IPS-15b (cell line): ENCODE measurements at regions not wholly inside any gene's neighbourhood (a gene's known extent, or its start where the extent isn't known, plus 50 kb on each side); places are given as distances from the start of the nearest gene placed in this dataset.

ENCODE experiments used
- H3K27me3 ChIP-seq: one replicate; pipeline ENCODE4 v1.6.1; 2013; ENCODE audit warnings: low read length; ENCODE audit not compliant: control insufficient read depth, insufficient read depth
- H3K36me3 ChIP-seq: one replicate; pipeline ENCODE4 v1.6.1; 2013; ENCODE audit warnings: low read length; ENCODE audit not compliant: control insufficient read depth, insufficient read depth
- H3K4me1 ChIP-seq: one replicate; pipeline ENCODE4 v1.6.1; 2013; ENCODE audit warnings: mild to moderate bottlenecking, low read length; ENCODE audit not compliant: control insufficient read depth, insufficient read depth
- H3K4me3 ChIP-seq: one replicate; pipeline ENCODE4 v1.5.1; 2013; ENCODE audit warnings: low read depth, low read length
- H3K9ac ChIP-seq: one replicate; pipeline ENCODE4 v1.6.1; 2013; ENCODE audit warnings: low read depth, mild to moderate bottlenecking, low read length
- H3K9me3 ChIP-seq: one replicate; pipeline ENCODE4 v1.6.1; 2013; ENCODE audit warnings: mild to moderate bottlenecking, low read length; ENCODE audit not compliant: control insufficient read depth, insufficient read depth

- no peaks in the 10 kb centered on the region for H3K9me3 ChIP-seq
- H3K9ac ChIP-seq: no peak overlapping the region
- no peaks in the 10 kb centered on the region for H3K4me1 ChIP-seq
- no peaks in the 10 kb centered on the region for H3K36me3 ChIP-seq
- no peaks in the 10 kb centered on the region for H3K27me3 ChIP-seq
- H3K4me3 ChIP-seq: no peak overlapping the region
Observed at GRCh38 chr3:104785947-104786346, 580.8 kb upstream of the ALCAM start.

- Histone ChIP-seq H3K9ac (no peak overlapping the region), H3K27me3 (no peaks in the 10 kb centered on the region), H3K36me3 (no peaks in the 10 kb centered on the region), H3K9me3 (no peaks in the 10 kb centered on the region), H3K4me3 (no peak overlapping the region), H3K4me1 (no peaks in the 10 kb centered on the region)
Observed at GRCh38 chr3:104787306-104787705, 579.4 kb upstream of the ALCAM start.

GRCh38 chr3:104788807-104789206 lies 577.9 kb upstream of the ALCAM start:
- no peaks in the 10 kb centered on the region for H3K4me1 ChIP-seq
- no peak overlapping the region for H3K9ac ChIP-seq
- H3K4me3 ChIP-seq: no peak overlapping the region
- H3K27me3 ChIP-seq: no peaks in the 10 kb centered on the region
- no peaks in the 10 kb centered on the region for H3K9me3 ChIP-seq
- no peaks in the 10 kb centered on the region for H3K36me3 ChIP-seq

DNA sequence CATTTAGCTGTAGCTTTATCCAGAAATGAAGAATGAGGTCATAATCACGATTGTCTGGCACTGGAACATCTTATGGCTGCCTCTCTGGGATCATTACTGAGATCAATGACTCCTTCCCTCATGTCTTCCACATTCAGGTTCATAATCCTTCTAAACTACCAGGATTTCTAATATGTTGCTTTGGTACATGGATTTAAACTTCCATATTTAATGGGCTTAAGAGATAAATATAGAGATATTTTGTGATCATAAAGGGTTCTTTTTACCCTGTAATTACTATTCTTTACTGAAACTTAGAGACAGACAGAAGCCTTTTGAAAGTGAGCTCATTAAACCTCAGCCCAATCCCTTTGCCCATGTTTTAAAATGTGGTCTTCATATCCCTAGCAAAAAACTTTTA lies 575.4 kb upstream of the ALCAM start:
- no peaks in the 10 kb centered on the region for H3K9me3 ChIP-seq
- H3K4me1 ChIP-seq: no peaks in the 10 kb centered on the region
- no peaks in the 10 kb centered on the region for H3K27me3 ChIP-seq
- H3K4me3 ChIP-seq: no peak overlapping the region
- H3K9ac ChIP-seq: no peak overlapping the region
- H3K36me3 ChIP-seq: no peaks in the 10 kb centered on the region

DNA sequence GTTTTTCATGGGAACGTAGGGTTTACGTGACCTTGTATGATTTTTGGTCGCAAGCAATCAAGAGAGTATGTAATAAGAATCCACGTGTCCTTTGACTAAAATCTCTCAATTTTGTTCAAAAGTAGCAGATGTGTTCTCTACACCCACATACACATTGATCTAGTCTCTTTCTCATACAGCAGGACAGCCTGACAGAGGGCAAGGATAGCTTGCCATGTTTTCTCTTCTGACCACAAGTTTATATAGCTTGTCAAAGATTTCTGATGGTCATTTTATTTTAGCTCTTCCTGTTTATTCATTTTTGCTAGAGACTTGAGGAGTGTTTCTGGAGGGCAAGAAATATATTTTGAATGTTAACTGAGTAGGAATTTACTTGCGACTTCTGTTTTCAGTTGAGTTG lies 570.2 kb upstream of the ALCAM start:
- H3K9me3 ChIP-seq: no peaks in the 10 kb centered on the region
- H3K4me1 ChIP-seq: no peaks in the 10 kb centered on the region

DNA sequence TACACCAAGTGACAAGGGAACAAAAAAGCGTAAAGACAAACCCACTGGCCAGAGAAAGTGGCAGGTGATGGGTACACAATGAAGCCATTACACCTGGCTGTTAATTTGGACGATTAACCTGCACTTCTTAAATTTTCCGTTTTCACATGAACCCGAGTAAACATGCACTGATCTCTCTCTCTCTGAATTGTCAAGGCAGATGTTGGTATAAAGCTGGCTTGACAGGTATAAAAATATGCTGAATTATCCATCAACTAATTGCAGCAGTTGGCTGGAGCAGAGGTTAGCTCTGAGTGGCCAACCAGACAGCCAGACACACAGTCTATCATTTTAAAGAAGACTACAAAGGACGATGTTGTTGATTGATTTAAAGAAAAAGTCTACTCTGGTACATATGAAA lies 561.7 kb upstream of the ALCAM start:
- no peaks in the 10 kb centered on the region for H3K4me1 ChIP-seq
- H3K4me3 ChIP-seq: no peak overlapping the region
- H3K27me3 ChIP-seq: no peaks in the 10 kb centered on the region
- no peak overlapping the region for H3K9ac ChIP-seq
- no peaks in the 10 kb centered on the region for H3K36me3 ChIP-seq
- H3K9me3 ChIP-seq: no peaks in the 10 kb centered on the region

More for the DNA sequence above, 570.2 kb upstream of the ALCAM start:
- H3K36me3 ChIP-seq: no peaks in the 10 kb centered on the region
- H3K4me3 ChIP-seq: no peak overlapping the region
- no peaks in the 10 kb centered on the region for H3K27me3 ChIP-seq
- H3K9ac ChIP-seq: no peak overlapping the region

GRCh38 chr3:104805508-104805907 lies 561.2 kb upstream of the ALCAM start:
- Histone ChIP-seq H3K4me1 (no peaks in the 10 kb centered on the region), H3K9ac (no peak overlapping the region), H3K36me3 (no peaks in the 10 kb centered on the region), H3K4me3 (no peak overlapping the region), H3K27me3 (no peaks in the 10 kb centered on the region), H3K9me3 (no peaks in the 10 kb centered on the region)

DNA sequence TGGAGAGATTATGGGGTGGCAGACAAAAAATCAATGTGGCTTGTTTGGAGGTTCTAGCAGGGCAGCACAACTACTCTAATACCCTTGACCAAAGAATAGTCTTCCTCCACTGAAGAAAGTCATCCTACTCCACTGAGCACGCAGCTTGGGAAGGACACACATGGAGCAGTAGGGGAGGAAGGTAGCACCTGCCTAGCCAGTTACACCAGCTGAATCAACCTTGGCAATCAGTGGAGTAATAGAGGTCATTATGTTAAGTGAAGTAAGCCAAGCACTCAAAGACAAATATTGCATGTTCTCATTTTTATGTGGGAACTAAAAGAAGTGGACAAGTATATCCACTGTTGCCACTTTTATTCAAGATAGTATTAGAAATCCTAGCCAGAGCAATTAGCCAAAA lies 555.8 kb upstream of the ALCAM start:
- Histone ChIP-seq H3K4me1 (peaks cover 4% of the 10 kb centered on the region), H3K4me3 (no peak overlapping the region), H3K36me3 (no peaks in the 10 kb centered on the region), H3K9ac (no peak overlapping the region), H3K9me3 (no peaks in the 10 kb centered on the region), H3K27me3 (no peaks in the 10 kb centered on the region)

DNA sequence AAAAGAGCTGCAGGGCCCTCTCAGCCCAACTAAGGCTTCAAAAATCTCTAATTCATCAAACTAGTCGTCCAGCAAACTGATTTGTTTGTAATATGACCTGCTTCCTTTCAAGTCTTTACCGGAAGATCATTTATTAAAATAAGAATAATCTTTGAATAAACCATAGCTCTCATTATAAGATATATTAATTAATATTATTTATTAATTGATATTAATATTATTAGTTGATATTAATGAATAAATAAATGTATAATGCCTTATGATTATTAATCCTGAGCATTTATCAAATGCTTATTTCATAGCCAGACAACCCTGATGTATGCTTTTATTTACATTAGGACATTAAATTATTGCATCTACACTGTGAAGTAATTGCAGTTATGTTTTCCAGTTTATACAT lies 550.7 kb upstream of the ALCAM start:
- H3K27me3 ChIP-seq: no peaks in the 10 kb centered on the region
- H3K9me3 ChIP-seq: peaks cover 4% of the 10 kb centered on the region
- H3K4me1 ChIP-seq: peaks cover 11% of the 10 kb centered on the region
- H3K36me3 ChIP-seq: no peaks in the 10 kb centered on the region
- H3K4me3 ChIP-seq: no peak overlapping the region
- H3K9ac ChIP-seq: no peak overlapping the region

GRCh38 chr3:104816716-104817115 lies 550.0 kb upstream of the ALCAM start:
- Histone ChIP-seq H3K9me3 (peaks cover 4% of the 10 kb centered on the region), H3K4me1 (peaks cover 11% of the 10 kb centered on the region), H3K9ac (no peak overlapping the region), H3K4me3 (no peak overlapping the region), H3K27me3 (no peaks in the 10 kb centered on the region), H3K36me3 (no peaks in the 10 kb centered on the region)

- Histone ChIP-seq H3K4me3 (no peak overlapping the region), H3K36me3 (no peaks in the 10 kb centered on the region), H3K27me3 (no peaks in the 10 kb centered on the region), H3K9ac (no peak overlapping the region), H3K4me1 (peaks cover 11% of the 10 kb centered on the region), H3K9me3 (peaks cover 4% of the 10 kb centered on the region)
Observed at GRCh38 chr3:104819333-104819732, 547.4 kb upstream of the ALCAM start.

DNA sequence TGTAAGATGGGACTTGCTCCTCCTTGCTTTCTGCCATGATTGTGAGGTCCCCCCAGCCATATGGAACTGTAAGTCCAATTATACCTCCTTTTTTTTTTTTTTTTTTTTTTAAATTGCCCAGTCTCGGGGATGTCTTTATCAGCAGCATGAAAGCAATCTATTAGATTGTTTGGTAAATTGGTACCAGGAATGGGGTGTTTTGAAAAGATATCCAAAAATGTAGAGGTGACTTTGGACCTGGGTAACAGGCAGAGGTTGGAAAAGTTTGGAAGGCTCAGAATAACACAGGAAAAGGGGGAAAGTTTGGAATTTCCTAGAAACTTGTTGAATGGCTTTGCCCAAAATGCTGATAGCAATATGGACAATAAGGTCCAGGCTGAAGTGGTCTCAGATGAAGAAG lies 545.8 kb upstream of the ALCAM start:
- no peak overlapping the region for H3K9ac ChIP-seq
- peaks cover 4% of the 10 kb centered on the region for H3K9me3 ChIP-seq
- H3K4me3 ChIP-seq: no peak overlapping the region
- no peaks in the 10 kb centered on the region for H3K36me3 ChIP-seq
- H3K4me1 ChIP-seq: peaks cover 18% of the 10 kb centered on the region
- H3K27me3 ChIP-seq: no peaks in the 10 kb centered on the region

DNA sequence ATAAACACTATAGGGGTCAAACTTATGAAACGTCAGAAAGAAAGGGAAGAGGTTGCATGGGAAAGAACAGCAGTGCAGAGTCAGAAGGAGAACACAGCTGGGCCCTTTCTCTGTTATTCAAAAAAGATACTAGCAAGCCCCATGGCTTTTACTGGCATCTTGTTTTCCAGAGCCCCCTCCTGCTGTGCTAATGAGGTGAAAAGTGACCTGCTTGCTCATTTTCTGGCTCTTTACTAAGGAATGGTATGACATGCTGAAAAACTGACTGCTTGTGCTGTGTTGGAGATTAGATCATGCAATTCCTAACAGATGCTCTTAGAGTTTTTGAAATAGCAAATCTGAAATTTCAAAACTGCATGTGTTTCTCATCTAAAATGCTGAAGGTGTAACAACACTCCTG lies 541.6 kb upstream of the ALCAM start:
- H3K4me1 ChIP-seq: peaks cover 12% of the 10 kb centered on the region
- no peaks in the 10 kb centered on the region for H3K36me3 ChIP-seq
- peaks cover 3% of the 10 kb centered on the region for H3K9me3 ChIP-seq
- H3K9ac ChIP-seq: no peak overlapping the region
- H3K27me3 ChIP-seq: no peaks in the 10 kb centered on the region
- H3K4me3 ChIP-seq: no peak overlapping the region
